H1 (cell line): ENCODE measurements at regions not wholly inside any gene's neighbourhood (a gene's known extent, or its start where the extent isn't known, plus 50 kb on each side); places are given as distances from the start of the nearest gene placed in this dataset.

Experiments used
- POLR2A ChIP-seq, 2 experiments: IDR thresholded peaks; 1 replicate in 1 of 2; 2 replicates in 1 of 2; pipeline ENCODE4 v1.6.1; 2011; ENCODE audit warnings: low read depth in 2 of 2, low read length in 2 of 2, mild to moderate bottlenecking in 2 of 2; ENCODE audit errors: control extremely low read depth in 1 of 2
- TEAD4 ChIP-seq: IDR thresholded peaks from 2 replicates; pipeline ENCODE4 v1.6.1; 2012; ENCODE audit warnings: low read depth, low read length, inconsistent platforms, mixed read lengths

- TF ChIP-seq TEAD4 (no peak), POLR2A (IDR thresholded peaks at IDR 0.05; ENCODE audit: control extremely low read depth in 1 of 2, low read depth in 2 of 2, low read length in 2 of 2) (no peak)
Observed at GRCh38 chr11:15704556-15704955, 589.8 kb downstream of the INSC start (continued).
